Upper lobe of right lung (tissue), 1 donor: ENCODE measurements at regions not wholly inside any gene's neighbourhood (a gene's known extent, or its start where the extent isn't known, plus 50 kb on each side); places are given as distances from the start of the nearest gene placed in this dataset.
"Not testable (repeated sequence)": the region's sequence is repeated elsewhere in the genome, so short reads cannot be mapped to it uniquely, and the experiment has no call there.

Experiments
- ATAC-seq: fragments of 200-7000 bp; cut with Tn5 transposase; one replicate; pipeline ENCODE4 v1.9.1; 2020; ENCODE audit warnings: mild to moderate bottlenecking, moderate library complexity
- DNase-seq: peaks from one replicate; pipeline ENCODE4 v3.0.0-alpha.2; 2020
- H3K27ac ChIP-seq: fragments of 200-600 bp; one replicate; pipeline ENCODE4 v1.8.0; 2022
- H3K27me3 ChIP-seq: fragments of 200-600 bp; one replicate; pipeline ENCODE4 v1.8.0; 2022; ENCODE audit warnings: mild to moderate bottlenecking
- H3K36me3 ChIP-seq: fragments of 200-600 bp; one replicate; pipeline ENCODE4 v1.8.0; 2022
- H3K4me1 ChIP-seq: fragments of 200-600 bp; one replicate; pipeline ENCODE4 v1.8.0; 2022
- H3K4me3 ChIP-seq: fragments of 200-600 bp; one replicate; pipeline ENCODE4 v1.8.0; 2022; ENCODE audit warnings: mild to moderate bottlenecking
- H3K9me3 ChIP-seq: fragments of 200-600 bp; one replicate; pipeline ENCODE4 v1.8.0; 2022
- intact Hi-C: fragments of 100-400 bp; cut with DNase I; formaldehyde crosslinking; loops from one replicate; pipeline ENCODE4 v1.11.0; 2022
- TF ChIP-seq, protein P1 (sequence below): fragments of 200-600 bp; IDR thresholded peaks from one replicate; pipeline ENCODE4 v1.8.0; 2022; ENCODE audit warnings: antibody characterized with exemption
- donor health status: DM: no; HTN: yes; CAD: no; lungs with severe emphysema.

DNA sequence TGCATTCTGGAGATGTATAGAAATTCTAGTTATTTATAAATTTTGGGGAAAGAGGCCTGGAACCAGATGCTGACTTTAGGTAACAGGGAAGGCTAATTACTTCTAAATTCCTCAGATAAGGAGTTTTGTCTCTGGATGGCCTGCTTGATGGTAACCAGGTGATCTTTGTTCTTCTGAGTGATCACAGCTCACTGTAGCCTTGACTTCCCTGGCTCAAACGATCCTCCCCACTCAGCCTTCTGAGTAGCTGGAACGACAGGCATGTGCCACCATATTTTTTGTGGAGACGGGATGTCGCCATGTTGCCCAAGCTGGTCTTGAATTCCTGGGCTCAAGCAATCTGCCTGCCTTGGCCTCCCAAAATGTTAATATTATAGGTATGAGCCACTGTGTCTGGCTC is 54.4 kb upstream of the MSH6 start:
- Histone ChIP-seq H3K27ac (no peak overlapping the region), H3K9me3 (no peaks in the 10 kb centered on the region), H3K27me3 (no peaks in the 10 kb centered on the region), H3K36me3 (no peaks in the 10 kb centered on the region), H3K4me1 (no peaks in the 10 kb centered on the region), H3K4me3 (no peak overlapping the region)
- intact Hi-C loops = no loop called here
- DNase-seq (no peak), ATAC-seq (no peak)
- TF ChIP-seq, protein P1, sequence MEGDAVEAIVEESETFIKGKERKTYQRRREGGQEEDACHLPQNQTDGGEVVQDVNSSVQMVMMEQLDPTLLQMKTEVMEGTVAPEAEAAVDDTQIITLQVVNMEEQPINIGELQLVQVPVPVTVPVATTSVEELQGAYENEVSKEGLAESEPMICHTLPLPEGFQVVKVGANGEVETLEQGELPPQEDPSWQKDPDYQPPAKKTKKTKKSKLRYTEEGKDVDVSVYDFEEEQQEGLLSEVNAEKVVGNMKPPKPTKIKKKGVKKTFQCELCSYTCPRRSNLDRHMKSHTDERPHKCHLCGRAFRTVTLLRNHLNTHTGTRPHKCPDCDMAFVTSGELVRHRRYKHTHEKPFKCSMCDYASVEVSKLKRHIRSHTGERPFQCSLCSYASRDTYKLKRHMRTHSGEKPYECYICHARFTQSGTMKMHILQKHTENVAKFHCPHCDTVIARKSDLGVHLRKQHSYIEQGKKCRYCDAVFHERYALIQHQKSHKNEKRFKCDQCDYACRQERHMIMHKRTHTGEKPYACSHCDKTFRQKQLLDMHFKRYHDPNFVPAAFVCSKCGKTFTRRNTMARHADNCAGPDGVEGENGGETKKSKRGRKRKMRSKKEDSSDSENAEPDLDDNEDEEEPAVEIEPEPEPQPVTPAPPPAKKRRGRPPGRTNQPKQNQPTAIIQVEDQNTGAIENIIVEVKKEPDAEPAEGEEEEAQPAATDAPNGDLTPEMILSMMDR = no peak

DNA sequence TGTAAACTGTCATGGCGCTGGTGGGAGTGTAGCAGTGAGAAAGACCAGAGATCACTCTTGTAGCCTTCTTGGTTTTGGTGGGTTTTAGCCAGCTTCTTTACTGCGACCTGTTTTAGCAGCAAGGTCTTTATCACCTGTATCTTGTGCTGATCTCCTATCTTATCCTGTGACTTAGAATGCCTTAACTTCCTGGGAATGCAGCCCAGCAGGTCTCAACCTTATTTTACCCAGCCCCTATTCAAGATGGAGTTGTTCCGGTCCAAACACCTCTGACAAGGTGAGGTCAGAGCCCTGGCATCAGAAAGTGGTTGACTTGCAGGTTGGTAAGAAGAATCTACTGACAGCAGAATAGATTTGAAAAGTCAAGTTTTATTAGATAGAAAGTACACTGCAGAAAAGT is 55.0 kb upstream of the MSH6 start:
- TF ChIP-seq, protein P1 = no peak
- no peak for ATAC-seq
- no peak overlapping the region for H3K27ac ChIP-seq
- H3K4me3 ChIP-seq = no peak overlapping the region
- DNase-seq = no peak
- H3K9me3 ChIP-seq = no peaks in the 10 kb centered on the region
- H3K36me3 ChIP-seq = no peaks in the 10 kb centered on the region
- no peaks in the 10 kb centered on the region for H3K27me3 ChIP-seq
- intact Hi-C loops = no loop called here
- no peaks in the 10 kb centered on the region for H3K4me1 ChIP-seq

DNA sequence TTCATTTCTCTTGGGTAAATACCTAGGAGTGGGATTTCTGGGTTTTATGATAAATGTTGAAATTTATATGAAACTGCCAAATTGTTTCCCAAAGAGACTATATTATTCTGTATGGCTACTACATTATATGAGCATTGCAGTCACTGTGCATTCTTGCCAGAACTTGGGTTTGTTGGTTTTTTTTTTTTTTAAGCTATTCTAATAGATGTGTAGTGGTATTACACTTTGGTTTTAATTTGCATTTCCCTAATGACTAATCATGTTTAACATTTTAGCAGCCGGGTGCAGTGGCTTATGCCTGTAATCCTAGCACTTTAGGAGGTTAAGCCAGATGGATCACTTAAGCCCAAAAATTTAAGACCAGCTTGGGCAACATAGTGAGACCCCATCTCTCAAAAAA is 56.0 kb upstream of the MSH6 start:
- intact Hi-C loops, H3K4me1 ChIP-seq, H3K27me3 ChIP-seq, ATAC-seq, H3K27ac ChIP-seq, H3K9me3 ChIP-seq, DNase-seq, H3K36me3 ChIP-seq, H3K4me3 ChIP-seq: not testable (repeated sequence)

DNA sequence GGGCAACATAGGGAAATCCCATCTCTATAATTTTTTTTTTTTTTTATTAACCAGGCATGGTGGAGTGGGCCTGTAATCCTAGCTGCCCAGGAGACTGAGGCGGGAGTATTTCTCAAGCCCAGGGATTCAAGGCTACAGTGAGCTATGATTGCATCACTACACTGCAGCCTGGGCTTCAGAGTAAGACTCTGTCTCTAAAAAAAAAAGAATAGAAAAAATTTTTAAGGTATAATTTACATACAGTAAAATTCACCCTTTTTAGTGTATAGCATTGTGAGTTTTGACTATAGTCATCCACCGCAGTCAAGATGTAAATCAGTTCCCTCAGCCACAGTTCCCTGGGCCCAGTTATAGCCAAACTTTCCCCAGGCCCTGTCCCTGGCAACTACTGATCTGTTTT is 57.1 kb upstream of the MSH6 start:
- no peaks in the 10 kb centered on the region for H3K4me1 ChIP-seq
- no peak for DNase-seq
- H3K36me3 ChIP-seq = no peaks in the 10 kb centered on the region
- no peak overlapping the region for H3K4me3 ChIP-seq
- intact Hi-C loops = no loop called here
- no peaks in the 10 kb centered on the region for H3K27me3 ChIP-seq
- H3K27ac ChIP-seq = no peak overlapping the region
- ATAC-seq = no peak
- no peaks in the 10 kb centered on the region for H3K9me3 ChIP-seq
- TF ChIP-seq, protein P1 = no peak

DNA sequence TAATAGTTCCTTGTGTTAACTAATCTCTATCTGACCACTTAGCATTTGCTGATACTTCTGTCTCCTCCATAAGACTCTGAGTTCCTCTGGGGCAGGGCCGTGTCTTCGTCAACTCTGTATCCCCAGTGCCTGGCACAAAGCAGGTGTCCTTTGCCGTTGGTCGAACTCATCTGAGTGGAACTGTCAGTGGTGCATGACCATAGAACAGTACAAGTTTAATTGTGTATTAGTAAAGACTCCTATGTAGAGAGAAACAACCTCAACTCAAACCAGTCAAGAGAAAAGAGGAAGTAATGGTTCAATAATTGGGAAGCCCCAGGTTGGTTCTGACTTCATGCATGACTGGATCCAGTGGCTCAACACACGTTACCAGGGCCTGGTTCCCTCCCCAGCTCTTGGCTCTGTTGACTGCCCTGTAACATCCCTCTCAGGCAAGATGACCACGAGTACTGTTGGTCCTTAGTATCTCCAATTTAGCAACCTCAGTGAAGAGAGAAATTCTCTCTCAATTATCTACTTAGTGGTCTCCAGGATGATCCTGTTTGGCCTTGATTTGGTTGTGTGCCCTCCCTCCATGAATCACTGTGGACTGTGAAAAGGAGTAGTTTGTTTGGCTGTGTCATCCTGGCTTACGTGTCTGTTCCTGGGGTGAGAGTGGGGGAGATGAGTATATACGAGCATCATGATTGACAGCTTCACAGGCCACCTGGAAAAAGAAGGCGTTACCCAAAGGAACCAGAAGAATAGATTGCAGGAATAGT is 58.5 kb upstream of the MSH6 start:
- H3K27ac ChIP-seq = no peak overlapping the region
- H3K27me3 ChIP-seq = no peaks in the 10 kb centered on the region
- ATAC-seq = peak; percentile 10
- intact Hi-C loops = no loop called here
- H3K36me3 ChIP-seq = no peaks in the 10 kb centered on the region
- no peaks in the 10 kb centered on the region for H3K9me3 ChIP-seq
- TF ChIP-seq, protein P1 = no peak
- H3K4me3 ChIP-seq = no peak overlapping the region
- no peak for DNase-seq
- no peaks in the 10 kb centered on the region for H3K4me1 ChIP-seq

DNA sequence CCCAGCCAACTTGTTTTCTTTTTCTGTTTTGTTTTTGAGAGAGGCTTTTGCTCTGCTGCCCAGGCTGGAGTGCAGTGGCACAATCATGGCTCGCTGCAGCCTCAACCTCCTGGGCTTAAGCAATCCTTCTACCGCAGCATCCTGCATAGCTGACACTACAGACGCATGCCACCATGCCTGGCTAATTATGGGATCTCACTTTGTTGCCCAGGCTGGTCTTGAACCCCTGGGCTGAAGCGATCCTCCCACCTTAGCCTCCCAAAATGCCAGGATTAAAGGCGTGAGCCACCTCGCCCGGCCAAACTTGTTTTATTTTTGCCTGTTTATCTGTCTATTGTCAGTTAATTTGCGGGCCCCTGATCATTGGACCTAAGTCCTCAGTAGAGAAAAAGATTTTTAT is 61.6 kb upstream of the MSH6 start:
- no peak for ATAC-seq
- H3K4me1 ChIP-seq = no peaks in the 10 kb centered on the region
- no peak for DNase-seq
- H3K27ac ChIP-seq = no peak overlapping the region
- H3K9me3 ChIP-seq = no peaks in the 10 kb centered on the region
- TF ChIP-seq, protein P1 = no peak
- intact Hi-C loops = no loop called here
- H3K27me3 ChIP-seq = no peaks in the 10 kb centered on the region
- H3K4me3 ChIP-seq = no peak overlapping the region
- no peaks in the 10 kb centered on the region for H3K36me3 ChIP-seq
